Thyroid gland (tissue), 4 donors: ENCODE measurements at regions not wholly inside any gene's neighbourhood (a gene's known extent, or its start where the extent isn't known, plus 50 kb on each side); places are given as distances from the start of the nearest gene placed in this dataset.

ENCODE experiments used
- CTCF ChIP-seq, 6 experiments: fragments of 200-600 bp in 3 of 6; fragments of 450-650 bp in 3 of 6; sonication (generic) in 3 of 6; IDR thresholded peaks; one replicate each; pipeline ENCODE4 v1.5.1; 2016 to 2019; ENCODE audit warnings: antibody characterized with exemption in 6 of 6, mild to moderate bottlenecking in 2 of 6, inconsistent platforms in 1 of 6, moderate library complexity in 1 of 6
- POLR2A ChIP-seq, 2 donors: fragments of 450-650 bp; IDR thresholded peaks; one replicate each; pipeline ENCODE4 v1.6.1; 2017; ENCODE audit warnings: antibody characterized with exemption in 2 of 2, mild to moderate bottlenecking in 2 of 2, moderate library complexity in 1 of 2

DNA sequence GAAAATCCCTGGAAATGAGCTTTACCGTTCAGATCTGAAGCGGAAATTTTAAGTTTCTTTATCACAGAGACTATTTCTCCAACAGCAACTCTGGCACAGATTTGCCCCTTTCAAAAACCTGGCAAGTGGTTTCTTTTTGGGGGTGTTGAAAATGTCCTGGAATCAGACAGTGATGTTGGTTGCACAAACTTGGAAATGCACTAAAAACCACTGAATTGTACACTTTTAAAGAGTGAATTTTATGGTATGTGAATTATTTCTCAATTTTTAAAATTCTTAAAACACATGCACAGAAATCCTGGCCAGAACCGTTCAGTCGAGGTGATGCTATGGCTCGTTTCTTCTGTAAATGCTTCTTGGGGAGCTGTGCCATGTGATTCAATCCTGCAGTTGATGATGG lies 121.2 kb upstream of the RBPJ start:
- no peak for TF ChIP-seq CTCF (IDR thresholded peaks at IDR 0.05)
- no peak for TF ChIP-seq POLR2A (IDR thresholded peaks at IDR 0.05)
